ENCODE measurements at regions not wholly inside any gene's neighbourhood (a gene's known extent, or its start where the extent isn't known, plus 50 kb on each side); places are given as distances from the start of the nearest gene placed in this dataset.

DNA sequence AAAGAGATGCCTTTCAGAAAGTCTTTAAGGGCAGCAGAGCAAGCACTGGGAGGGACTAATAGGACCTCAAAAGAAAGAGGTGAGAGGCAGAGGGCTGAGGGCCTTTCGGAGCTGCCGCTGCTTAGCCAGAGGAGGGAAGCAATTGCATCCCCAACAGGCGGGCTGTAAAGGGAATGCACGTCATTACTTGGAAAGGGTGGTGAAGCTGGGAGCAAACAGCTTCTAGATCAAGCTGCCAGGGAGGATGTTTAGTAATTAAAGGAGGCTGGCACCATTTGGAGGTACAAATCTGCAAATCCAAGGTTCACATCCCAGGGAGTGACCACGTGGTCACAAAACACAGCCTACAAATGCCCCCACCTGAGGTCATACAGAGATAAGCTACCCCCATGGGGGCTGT is 429.0 kb upstream of the RBFOX1 start:
- H3K36me3 ChIP-seq = no peaks in the 10 kb centered on the region
- no peaks in the 10 kb centered on the region for H3K4me1 ChIP-seq
- intact Hi-C loops (cut with DNase I) = no loop called here
- no peak overlapping the region for H3K27ac ChIP-seq
- H3K27me3 ChIP-seq = no peaks in the 10 kb centered on the region
- H3K9me3 ChIP-seq = no peaks in the 10 kb centered on the region
- TF ChIP-seq, protein P1, sequence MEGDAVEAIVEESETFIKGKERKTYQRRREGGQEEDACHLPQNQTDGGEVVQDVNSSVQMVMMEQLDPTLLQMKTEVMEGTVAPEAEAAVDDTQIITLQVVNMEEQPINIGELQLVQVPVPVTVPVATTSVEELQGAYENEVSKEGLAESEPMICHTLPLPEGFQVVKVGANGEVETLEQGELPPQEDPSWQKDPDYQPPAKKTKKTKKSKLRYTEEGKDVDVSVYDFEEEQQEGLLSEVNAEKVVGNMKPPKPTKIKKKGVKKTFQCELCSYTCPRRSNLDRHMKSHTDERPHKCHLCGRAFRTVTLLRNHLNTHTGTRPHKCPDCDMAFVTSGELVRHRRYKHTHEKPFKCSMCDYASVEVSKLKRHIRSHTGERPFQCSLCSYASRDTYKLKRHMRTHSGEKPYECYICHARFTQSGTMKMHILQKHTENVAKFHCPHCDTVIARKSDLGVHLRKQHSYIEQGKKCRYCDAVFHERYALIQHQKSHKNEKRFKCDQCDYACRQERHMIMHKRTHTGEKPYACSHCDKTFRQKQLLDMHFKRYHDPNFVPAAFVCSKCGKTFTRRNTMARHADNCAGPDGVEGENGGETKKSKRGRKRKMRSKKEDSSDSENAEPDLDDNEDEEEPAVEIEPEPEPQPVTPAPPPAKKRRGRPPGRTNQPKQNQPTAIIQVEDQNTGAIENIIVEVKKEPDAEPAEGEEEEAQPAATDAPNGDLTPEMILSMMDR (IDR thresholded peaks at IDR 0.05) = no peak
- no peak for TF ChIP-seq POLR2AphosphoS5 (IDR thresholded peaks at IDR 0.05; ENCODE audit: insufficient read depth in 1 of 2, low read depth in 1 of 2)
- no peak for TF ChIP-seq POLR2A (IDR thresholded peaks at IDR 0.05)
- DNase-seq (ENCODE audit: extremely low spot score in 2 of 2) = no peak
- no peak overlapping the region for H3K4me3 ChIP-seq

DNA sequence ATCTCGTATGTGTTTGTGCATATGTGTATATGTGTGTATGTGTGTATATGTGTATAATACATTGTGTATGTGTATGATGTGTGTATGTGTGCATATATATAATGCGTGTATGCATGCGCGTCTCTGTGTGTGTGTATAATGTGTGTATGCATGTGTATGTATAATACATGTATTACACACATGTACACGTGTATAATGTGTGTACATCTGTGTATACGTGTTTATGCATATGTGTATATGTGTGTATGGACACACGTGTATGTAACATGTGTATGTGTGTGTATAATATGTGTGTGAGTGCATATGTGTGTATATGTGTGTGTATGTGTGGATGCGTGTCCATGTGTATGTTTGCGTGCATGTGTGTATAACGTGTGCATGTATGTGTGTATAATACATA is 433.7 kb upstream of the RBFOX1 start:
- Histone ChIP-seq H3K27me3 (no peaks in the 10 kb centered on the region), H3K36me3 (no peaks in the 10 kb centered on the region), H3K27ac (no peak overlapping the region), H3K4me1 (no peaks in the 10 kb centered on the region), H3K4me3 (no peak overlapping the region), H3K9me3 (no peaks in the 10 kb centered on the region)
- no peak for DNase-seq (ENCODE audit: extremely low spot score in 2 of 2)
- intact Hi-C loops (cut with DNase I) = no loop called here
- TF ChIP-seq, protein P1 (IDR thresholded peaks at IDR 0.05) = no peak
- TF ChIP-seq POLR2A (IDR thresholded peaks at IDR 0.05) (no peak), POLR2AphosphoS5 (IDR thresholded peaks at IDR 0.05; ENCODE audit: insufficient read depth in 1 of 2, low read depth in 1 of 2) (no peak)

DNA sequence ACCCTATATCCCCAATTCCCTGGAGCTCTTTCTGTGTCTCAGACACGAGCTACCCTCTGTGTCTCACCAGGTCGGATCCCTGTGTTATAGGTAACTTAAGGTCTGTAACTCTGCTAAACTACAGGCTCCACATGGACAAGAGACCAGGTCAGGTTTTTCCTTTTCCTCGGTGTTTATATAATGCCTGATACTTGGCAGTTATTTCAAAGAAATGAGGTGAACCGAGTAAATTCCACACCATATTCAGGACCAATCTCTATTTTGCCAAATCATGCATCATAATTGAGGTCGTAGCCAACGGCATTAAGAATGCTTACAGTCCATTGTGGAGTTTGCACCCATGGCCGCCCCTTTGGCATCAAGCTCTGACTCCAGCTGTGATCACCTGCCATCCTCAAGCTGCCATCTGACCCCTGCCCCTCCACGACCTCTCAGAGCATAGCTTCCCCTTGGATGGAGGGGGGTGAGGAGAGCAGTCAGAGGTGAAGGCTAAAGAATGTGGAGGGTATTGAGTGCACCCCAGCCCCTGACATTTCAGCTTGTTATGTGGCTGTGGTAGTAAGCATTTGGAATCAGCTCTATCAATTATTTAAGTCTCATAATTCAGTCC is 434.7 kb upstream of the RBFOX1 start:
- Histone ChIP-seq H3K4me3 (no peak overlapping the region), H3K9me3 (no peaks in the 10 kb centered on the region), H3K27ac (no peak overlapping the region), H3K4me1 (no peaks in the 10 kb centered on the region), H3K27me3 (no peaks in the 10 kb centered on the region), H3K36me3 (no peaks in the 10 kb centered on the region)
- no peak for DNase-seq (ENCODE audit: extremely low spot score in 2 of 2)
- TF ChIP-seq POLR2A (IDR thresholded peaks at IDR 0.05) = no peak
- no peak for TF ChIP-seq POLR2AphosphoS5 (IDR thresholded peaks at IDR 0.05; ENCODE audit: insufficient read depth in 1 of 2, low read depth in 1 of 2)
- TF ChIP-seq, protein P1 (IDR thresholded peaks at IDR 0.05) = no peak
- intact Hi-C loops (cut with DNase I) = no loop called here

DNA sequence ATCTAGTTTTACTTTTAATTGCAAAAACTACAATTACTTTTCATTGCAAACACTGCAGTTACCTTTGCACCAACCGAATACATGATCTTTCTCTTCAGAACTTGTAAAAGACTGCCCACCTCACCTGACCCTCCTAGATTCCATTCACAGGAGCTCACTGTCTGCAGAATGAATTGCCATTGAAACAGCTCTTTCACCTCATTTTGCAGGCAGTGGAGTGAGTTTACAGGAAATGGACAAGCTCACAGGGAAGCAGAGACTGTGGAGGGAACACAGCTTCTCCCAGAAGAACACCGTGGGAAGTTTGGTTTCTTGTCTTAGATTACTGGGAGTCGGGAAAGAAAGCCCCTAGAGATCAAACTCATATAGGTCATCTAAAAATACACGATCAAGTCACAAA is 439.7 kb upstream of the RBFOX1 start:
- Histone ChIP-seq H3K36me3 (no peaks in the 10 kb centered on the region), H3K27me3 (no peaks in the 10 kb centered on the region), H3K4me3 (no peak overlapping the region), H3K9me3 (no peaks in the 10 kb centered on the region), H3K4me1 (no peaks in the 10 kb centered on the region), H3K27ac (no peak overlapping the region)
- TF ChIP-seq POLR2A (IDR thresholded peaks at IDR 0.05) = no peak
- no peak for TF ChIP-seq POLR2AphosphoS5 (IDR thresholded peaks at IDR 0.05; ENCODE audit: insufficient read depth in 1 of 2, low read depth in 1 of 2)
- TF ChIP-seq, protein P1 (IDR thresholded peaks at IDR 0.05) = no peak
- intact Hi-C loops (cut with DNase I) = no loop called here
- DNase-seq (ENCODE audit: extremely low spot score in 2 of 2) = no peak

DNA sequence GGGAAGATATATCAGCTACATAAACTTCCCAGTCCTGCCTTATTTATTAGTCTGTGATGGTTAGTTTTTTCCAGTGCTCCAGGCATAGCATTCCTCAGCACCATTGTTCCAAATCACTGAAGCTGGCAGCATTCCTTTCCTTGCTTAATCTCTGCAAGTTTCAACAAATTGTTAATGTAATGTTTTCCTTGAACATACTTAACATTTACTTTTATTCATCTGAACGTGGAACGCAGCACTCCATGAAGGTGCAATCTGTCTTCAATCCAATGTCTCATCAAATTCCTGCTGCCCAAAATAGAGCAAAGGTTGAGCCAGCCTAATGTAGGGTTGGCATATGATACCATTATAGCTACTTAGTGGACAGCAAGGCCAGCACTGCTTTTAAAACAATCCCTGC is 441.1 kb upstream of the RBFOX1 start:
- no peaks in the 10 kb centered on the region for H3K27me3 ChIP-seq
- no peak overlapping the region for H3K27ac ChIP-seq
- H3K9me3 ChIP-seq = no peaks in the 10 kb centered on the region
- no peaks in the 10 kb centered on the region for H3K4me1 ChIP-seq
- no peak overlapping the region for H3K4me3 ChIP-seq
- TF ChIP-seq POLR2AphosphoS5 (IDR thresholded peaks at IDR 0.05; ENCODE audit: insufficient read depth in 1 of 2, low read depth in 1 of 2) (no peak), POLR2A (IDR thresholded peaks at IDR 0.05) (no peak)
- TF ChIP-seq, protein P1 (IDR thresholded peaks at IDR 0.05) = no peak
- intact Hi-C loops (cut with DNase I) = no loop called here
- no peak for DNase-seq (ENCODE audit: extremely low spot score in 2 of 2)
- no peaks in the 10 kb centered on the region for H3K36me3 ChIP-seq

All from vagina (tissue), 2 donors.